Ishikawa (cell line): ENCODE measurements at regions not wholly inside any gene's neighbourhood (a gene's known extent, or its start where the extent isn't known, plus 50 kb on each side); places are given as distances from the start of the nearest gene placed in this dataset.

Experiments used
- CEBPB ChIP-seq: IDR thresholded peaks from 2 replicates; pipeline ENCODE4 v1.6.1; 2012
- CREB1 ChIP-seq: IDR thresholded peaks from 2 replicates; pipeline ENCODE4 v1.6.1; 2012; ENCODE audit warnings: low read depth
- EGR1 ChIP-seq: IDR thresholded peaks from 2 replicates; pipeline ENCODE4 v1.6.1; 2012
- EP300 ChIP-seq: IDR thresholded peaks from 2 replicates; pipeline ENCODE4 v1.6.1; 2012; ENCODE audit warnings: borderline replicate concordance
- FOXM1 ChIP-seq: IDR thresholded peaks from 2 replicates; pipeline ENCODE4 v1.6.1; 2012; ENCODE audit warnings: low read depth, borderline replicate concordance
- MAX ChIP-seq: IDR thresholded peaks from 2 replicates; pipeline ENCODE4 v1.6.1; 2012
- NFIC ChIP-seq: IDR thresholded peaks from 2 replicates; pipeline ENCODE4 v1.6.1; 2012
- RAD21 ChIP-seq: IDR thresholded peaks from 2 replicates; pipeline ENCODE4 v1.6.1; 2012; ENCODE audit warnings: low read depth
- REST ChIP-seq: IDR thresholded peaks from 2 replicates; pipeline ENCODE4 v1.6.1; 2012; ENCODE audit warnings: low read depth, mild to moderate bottlenecking
- TAF1 ChIP-seq: IDR thresholded peaks from 2 replicates; pipeline ENCODE4 v1.6.1; 2012; ENCODE audit warnings: low read depth, mild to moderate bottlenecking
- TCF12 ChIP-seq: IDR thresholded peaks from 2 replicates; pipeline ENCODE4 v1.6.1; 2012; ENCODE audit warnings: low read depth
- TEAD4 ChIP-seq: IDR thresholded peaks from 2 replicates; pipeline ENCODE4 v1.6.1; 2012
- USF1 ChIP-seq: IDR thresholded peaks from 2 replicates; pipeline ENCODE4 v1.6.1; 2012
- YY1 ChIP-seq: IDR thresholded peaks from 2 replicates; pipeline ENCODE4 v1.6.1; 2012; ENCODE audit warnings: low read depth
- ZBTB7A ChIP-seq: IDR thresholded peaks from 2 replicates; pipeline ENCODE4 v1.6.1; 2012; ENCODE audit warnings: low read depth

GRCh38 chr22:22799561-22799960, 88.1 kb upstream of the IGLL5 start:
- TF ChIP-seq YY1 (no peak), TCF12 (no peak), RAD21 (no peak), TAF1 (no peak), TEAD4 (no peak), ZBTB7A (no peak)

GRCh38 chr22:22800716-22801115, 86.9 kb upstream of the IGLL5 start:
- TF ChIP-seq MAX (no peak), TAF1 (no peak), CREB1 (no peak), EP300 (no peak), TEAD4 (no peak), REST (no peak), RAD21 (no peak), CEBPB (no peak), ZBTB7A (no peak), TCF12 (no peak), FOXM1 (no peak), NFIC (no peak), USF1 (no peak), EGR1 (no peak), YY1 (no peak)

- TF ChIP-seq CREB1, result no peak
- peak; percentile 35; the same call in 1 of the 2 replicates for TF ChIP-seq RAD21
Observed at GRCh38 chr22:22802339-22802970, 85.2 kb upstream of the IGLL5 start.

- TF ChIP-seq YY1 (no peak), EP300 (no peak), TEAD4 (no peak), REST (no peak), MAX (no peak), EGR1 (no peak), NFIC (no peak), USF1 (no peak), FOXM1 (no peak), CREB1 (no peak)
Observed at GRCh38 chr22:22803285-22803853, 84.2 kb upstream of the IGLL5 start.

GRCh38 chr22:22810018-22810427, 77.6 kb upstream of the IGLL5 start:
- TF ChIP-seq TAF1 (no peak), RAD21 (peak; percentile 47)

GRCh38 chr22:22810471-22810870, 77.1 kb upstream of the IGLL5 start:
- TF ChIP-seq FOXM1, result no peak
- no peak for TF ChIP-seq USF1
- TF ChIP-seq CEBPB, result no peak
- no peak for TF ChIP-seq REST
- no peak for TF ChIP-seq EP300
- TF ChIP-seq MAX, result no peak
- no peak for TF ChIP-seq TEAD4
- no peak for TF ChIP-seq RAD21
- TF ChIP-seq YY1, result no peak
- no peak for TF ChIP-seq EGR1
- TF ChIP-seq ZBTB7A, result no peak
- no peak for TF ChIP-seq TCF12
- no peak for TF ChIP-seq NFIC
- TF ChIP-seq CREB1, result no peak
- TF ChIP-seq TAF1, result no peak
